HG02610 (cell line): ENCODE measurements at regions not wholly inside any gene's neighbourhood (a gene's known extent, or its start where the extent isn't known, plus 50 kb on each side); places are given as distances from the start of the nearest gene placed in this dataset.
"Not testable (repeated sequence)": the region's sequence is repeated elsewhere in the genome, so short reads cannot be mapped to it uniquely, and the experiment has no call there.

Experiments used
- ATAC-seq: cut with Tn5 transposase; IDR thresholded peaks from one replicate; pipeline ENCODE4 v1.9.1; 2021; ENCODE audit warnings: mild to moderate bottlenecking, moderate library complexity; ENCODE audit not compliant: unreplicated experiment

DNA sequence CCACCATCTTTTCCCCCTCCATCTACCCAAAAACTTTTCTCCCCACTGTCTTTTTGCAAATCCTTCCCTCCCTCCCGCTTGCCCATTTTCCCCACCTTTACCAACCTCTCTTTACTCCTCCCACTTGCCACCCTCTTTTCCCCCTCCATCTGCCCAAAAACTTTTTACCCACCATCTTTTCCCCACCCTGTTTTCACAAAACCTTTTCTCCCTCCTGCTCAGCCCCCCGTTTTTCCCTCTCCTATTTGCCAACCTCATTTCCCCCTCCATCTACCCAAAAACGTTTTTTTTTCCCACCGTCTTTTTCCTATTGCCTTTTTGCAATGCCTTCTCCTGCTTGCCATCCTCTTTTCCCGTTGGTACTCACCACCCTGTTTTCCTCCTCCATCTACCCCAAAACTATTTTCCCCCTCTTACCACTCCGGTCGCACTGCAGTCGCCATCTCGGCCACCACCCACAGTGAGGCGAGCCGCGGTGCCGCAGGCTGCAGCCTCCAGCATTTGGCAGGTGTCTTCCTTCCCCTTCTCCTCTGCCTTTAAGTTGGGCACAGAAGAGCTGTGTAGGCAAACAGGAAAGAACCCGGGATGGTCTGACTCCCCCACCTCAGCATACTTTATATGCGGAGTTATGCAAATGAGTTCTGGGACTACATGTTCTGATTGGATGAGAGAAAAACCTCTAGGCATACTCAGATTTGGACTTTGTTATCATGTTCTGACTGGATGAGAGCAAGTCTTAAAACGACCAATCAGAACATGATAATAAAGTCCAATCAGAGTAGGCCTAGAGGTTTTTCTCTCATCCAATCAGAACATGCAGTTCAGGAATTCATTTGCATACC, 121.2 kb upstream of the VPREB1 start:
- no peak for ATAC-seq

DNA sequence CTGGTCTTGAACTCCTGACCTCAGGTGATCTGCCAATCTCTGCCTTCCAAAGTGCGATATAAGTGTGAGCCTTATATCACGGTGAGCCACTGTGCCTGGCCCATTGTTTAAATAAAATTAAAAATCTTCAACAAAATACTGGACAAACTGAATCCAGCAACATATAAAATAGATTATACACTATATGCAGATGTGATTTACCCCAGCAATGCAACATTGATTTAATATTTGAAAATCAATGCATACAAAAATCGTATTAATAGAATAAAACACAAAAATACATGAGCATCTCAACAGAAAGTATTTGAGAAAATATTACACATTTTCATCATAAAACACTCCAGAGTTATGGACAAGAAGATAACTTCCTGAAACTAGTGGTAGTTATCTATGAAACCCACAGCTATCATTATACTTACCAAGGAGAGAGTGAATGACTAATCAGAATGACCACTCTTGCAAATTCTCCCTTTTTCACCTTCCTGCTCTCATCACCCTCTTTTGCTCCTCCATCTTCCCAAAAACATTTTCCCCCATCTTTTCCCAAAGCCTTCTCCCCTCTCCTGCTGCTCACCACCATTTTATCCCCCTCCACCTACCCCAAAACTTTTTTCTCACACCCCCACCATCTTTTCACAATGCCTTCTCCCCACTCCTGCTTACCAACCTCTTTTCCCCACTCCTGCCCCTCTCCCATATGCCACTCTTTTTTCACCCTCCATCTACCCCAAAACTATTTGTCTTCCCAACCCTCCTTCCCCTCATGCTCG, 122.1 kb upstream of the VPREB1 start:
- no peak for ATAC-seq

DNA sequence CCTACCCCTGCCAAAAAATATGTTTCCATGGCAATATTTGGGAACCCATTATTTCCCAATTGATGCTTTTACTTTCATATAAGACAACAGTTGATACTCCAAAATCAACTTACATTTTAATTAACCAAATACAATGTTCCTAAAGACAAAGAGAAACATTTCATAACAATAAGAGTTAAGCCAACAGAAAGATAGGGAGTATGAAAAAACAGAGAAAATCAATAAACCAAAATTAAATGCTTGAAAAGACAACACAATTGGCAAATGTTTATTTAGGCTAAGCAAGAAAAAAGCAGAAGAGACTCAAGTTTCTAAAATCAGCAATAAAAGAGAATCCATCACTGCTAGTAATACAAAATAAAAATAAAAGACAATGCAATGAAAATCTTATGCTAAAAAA, 123.1 kb upstream of the VPREB1 start:
- ATAC-seq = no peak

DNA sequence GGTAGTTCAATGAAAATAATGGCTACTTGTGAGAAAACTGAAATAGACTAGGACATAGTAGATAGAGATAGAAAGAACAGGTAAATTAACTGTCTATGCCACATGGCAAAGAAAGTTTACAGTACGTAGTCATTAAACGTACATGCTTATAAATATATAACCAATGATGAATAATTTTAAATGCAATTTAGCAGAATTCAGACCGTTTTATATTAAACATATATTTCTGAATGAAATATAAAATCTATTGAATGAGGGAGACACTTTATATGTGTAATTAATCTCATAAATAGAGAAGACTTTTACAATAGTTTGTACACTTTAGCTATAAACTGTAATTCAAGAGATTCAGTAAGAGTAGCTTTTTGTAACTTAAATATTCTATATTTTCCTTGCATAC, 124.4 kb upstream of the VPREB1 start:
- ATAC-seq = no peak

DNA sequence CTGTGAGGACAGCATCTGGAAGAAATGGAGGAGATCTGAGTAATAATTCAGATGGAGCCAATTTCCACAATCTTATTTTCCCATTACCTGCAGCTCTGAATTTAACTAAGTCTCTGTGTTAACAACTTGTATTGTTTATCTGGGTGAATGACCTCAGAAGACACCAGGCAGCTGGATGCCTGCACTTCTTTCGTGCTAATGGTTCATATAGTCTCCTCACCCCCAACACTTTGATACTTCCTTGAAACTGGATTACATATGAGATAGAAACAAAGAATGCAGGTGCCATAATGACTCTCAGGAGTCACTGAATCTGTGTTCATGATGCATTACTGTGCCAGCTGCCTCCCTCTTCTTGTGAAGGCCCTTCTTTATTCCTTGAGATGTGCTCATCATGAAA, 125.6 kb upstream of the VPREB1 start:
- no peak for ATAC-seq

DNA sequence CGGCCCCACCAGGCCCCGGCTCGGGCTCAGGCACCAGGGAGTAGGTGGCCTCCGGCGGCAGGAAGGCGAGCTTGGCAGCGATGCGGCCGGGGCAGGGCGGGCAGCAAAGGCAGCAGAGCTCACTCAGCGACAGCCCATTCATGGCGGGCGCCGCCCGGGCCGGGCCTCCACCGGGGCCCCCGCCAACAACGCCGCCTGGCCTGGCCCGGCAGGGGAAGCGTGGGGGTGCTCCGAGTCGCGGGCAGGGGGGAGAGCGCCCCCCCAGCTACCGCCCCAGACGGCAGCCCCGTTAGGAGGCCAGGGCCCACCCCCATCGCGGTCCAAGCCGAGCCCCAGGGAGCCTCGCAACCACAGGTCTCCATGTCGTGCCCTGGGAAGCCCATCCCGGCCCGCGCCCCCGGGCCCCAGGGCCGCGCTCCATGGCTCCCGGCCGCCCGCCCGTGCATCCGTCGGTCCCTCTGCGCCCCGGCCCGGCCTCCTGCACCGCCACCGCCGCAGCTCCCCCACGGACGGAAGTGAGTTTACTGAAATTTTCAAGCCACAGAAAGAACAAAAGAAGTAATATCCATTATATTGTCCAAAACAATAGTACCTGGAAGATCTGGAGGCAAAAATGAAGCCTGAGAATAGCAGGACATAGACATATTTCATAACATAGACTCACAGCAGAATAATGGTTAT, 126.6 kb upstream of the VPREB1 start:
- ATAC-seq = not testable (repeated sequence)

DNA sequence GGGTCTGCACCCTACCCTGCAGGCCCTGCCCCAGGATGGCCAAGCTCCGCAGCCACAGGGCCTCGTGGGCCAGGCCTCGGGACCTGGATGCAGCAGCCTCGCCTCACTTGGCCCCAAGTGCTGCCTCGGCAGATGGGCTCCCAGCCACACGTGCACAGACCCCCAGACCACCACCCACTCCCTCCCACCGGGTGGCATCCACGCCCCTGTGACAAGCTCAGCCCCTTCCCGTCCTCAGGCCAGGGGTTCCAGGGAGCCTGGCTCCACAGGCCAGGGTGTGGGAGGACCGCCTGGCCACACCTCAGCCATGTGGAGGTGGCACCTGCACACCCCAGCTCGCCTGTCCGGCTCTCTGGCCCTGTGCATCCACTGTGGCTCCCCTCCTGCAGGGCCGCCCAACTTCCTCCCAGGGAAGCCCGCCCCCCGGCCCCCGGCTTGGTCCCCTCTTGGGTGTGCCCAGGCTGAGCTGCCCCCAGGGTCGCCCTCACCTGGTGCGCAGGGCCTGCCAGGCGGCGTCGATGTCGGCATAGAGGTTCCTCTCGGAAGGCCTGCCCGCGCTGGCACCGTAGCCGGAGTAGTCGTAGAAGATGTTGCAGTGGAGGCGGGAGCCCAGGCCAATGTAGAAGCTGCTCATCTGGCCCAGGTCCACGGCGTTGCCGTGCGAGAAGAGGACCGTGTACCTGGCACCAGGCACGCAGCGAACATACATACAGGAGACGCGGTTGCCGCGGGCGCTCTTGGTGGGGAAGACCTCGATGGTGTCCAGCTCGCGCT, 127.4 kb upstream of the VPREB1 start:
- ATAC-seq = not testable (repeated sequence)

DNA sequence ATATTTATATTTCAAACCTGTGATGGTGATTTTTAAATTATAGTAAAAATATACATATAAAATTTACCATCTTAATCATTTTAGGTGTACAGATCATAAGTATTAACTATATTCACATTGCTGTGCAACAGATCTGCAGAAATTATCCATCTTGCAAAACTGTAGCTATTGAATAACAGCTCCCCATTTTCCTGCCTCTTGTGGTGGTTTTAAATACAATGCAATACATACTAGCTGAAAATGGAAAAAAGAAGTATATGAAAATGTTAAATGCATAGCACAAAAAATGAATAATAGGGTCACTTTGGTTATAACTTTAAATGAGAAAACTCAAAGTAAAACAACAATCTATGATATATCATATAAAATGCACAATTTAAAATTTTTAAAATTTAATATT, 130.9 kb upstream of the VPREB1 start:
- no peak for ATAC-seq

DNA sequence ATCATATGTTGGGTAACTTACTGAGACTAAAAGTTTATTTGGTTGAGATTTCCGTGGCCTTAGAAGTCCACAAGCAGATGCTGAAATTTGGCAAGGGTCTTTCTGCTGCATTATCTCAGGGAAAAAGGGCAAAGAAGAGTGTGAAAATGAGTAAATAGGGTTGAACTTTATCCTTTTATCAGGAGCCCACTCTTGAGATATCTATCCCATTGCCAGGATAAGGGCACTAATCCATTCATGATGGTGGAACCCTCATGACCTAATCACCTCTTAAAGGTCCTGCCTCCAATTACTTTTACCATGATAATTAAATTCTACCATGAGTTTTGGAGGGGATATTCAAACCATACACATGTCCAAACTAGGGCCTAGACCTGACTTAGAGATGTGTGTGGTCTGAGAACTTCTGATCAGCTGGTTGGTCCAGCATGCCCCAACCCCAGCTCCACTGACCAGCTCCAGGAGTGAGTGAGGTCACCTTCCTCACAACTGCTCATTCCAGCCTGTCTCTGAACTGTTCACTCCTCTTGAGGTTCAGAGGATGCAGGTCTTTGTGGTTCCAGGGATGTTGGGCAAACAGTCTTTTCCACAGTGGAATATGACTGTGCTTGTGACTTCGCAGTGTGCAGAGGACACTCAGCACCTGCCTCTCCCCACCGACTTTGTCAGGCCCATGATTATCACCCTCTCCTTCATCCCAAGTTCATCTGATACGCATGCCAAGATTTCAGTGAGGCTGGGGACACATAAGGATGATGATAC, 130.1 kb upstream of the TOP3B start:
- no peak for ATAC-seq

DNA sequence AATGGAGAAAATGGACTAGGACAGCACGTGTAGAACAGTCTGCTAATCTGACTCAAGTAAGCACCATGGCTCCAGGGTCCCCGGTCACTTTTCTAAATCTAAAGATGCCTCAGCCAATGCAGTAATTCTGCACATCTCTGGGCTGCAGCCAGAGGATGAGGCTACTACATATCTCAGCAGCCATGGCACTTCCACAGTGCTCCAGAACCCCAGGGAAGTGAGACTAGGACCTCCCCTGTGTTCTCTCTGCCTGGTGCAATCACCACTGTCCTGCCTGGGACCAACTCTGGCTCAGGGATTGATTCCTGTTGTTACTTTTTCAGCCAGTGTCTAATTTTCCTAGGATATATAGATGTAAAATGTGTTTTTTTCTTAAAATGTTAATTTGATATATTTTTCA, 129.4 kb upstream of the TOP3B start:
- ATAC-seq = no peak

DNA sequence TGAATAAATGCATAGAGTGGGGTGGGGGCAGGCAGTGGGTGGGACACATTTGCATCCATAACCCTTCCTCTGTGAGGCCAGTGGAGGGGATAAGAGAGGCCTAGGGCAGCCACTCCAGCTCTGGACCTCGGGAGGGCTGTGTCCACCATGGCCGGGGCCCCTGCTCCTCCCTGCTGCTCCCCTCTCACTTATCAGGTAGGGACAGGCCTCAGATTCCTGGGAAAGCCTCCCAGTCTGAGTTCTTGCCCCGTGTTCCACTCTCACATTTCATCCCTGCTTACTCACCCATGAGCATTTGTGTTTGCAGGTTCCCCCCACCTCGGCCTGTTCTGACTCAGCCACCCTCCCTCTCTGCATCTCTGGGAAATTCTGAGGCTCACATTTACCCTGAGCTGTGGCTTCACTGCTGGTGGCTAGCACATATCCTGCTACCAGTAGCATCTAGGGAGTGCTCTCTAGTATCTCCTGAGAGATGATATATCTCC, 128.7 kb upstream of the TOP3B start:
- ATAC-seq = peak; percentile 66

DNA sequence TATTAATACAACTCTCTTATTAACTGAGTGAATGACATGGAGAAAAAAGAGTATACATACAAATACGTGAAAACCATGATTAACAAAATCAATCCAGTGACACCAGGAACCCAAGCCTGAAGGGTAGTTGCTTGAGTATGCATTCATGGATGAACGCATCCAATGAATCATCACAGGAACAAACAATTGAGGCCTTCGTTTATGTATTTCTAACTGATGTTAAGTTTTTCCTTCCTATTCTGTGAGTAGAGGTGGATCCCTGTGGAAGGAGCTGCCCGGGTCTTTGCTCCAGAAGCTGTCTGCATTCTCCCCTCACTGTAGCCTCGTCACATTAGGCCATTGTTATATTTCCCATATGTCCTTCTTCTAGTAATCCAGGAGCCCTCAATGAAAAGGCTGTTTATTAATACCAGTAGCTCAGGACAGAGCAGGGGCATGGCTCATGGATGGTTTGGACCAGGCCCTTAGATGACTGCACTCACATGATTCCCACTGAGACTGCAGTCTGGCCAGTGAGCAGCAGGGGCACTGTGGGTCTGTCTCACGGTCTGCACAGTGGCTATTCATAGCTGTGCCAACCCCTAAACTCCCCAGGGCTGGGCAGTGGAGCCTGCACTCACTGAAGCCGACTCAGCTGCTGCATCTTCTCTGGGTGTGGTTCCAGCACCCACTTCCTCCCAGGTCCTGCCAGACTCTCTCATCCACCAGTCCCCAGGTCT, 128.1 kb upstream of the TOP3B start:
- peak; percentile 95 for ATAC-seq

DNA sequence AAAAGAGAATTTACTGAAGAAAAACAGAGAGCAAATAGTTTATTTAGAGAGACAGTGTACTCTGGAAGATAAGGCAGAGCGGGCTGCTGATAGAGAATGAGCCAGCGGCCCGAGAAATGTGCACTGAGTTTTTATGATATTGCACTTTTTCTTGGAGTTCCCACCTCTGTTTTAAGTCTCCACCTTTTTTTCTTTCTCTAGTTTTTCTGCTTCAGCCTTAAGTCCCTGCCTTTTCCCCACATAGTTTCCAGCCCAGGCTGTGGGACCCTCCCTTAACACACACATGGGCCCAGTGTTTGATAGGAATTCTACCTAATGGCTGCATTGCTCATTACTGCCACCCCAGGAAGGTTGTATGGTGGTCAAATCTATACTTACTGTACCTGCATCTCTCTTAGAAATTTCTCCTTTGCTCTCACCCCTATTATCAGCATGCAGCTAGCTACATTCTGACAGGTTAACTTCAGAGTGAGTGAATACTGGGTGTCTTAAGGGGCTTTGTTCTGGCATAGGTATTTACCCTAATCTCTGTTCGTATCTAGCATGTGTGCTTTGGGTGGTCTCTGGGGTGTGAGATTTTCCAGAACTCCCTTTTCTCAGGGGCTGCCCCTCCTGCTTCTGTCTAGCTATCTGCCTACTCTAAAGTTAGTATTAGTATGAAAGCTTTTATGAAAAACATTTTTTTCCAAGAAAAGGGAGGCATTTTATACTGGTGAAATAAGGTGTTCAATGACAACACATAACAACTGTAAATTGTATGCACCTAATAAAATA, 127.3 kb upstream of the TOP3B start:
- ATAC-seq = no peak

DNA sequence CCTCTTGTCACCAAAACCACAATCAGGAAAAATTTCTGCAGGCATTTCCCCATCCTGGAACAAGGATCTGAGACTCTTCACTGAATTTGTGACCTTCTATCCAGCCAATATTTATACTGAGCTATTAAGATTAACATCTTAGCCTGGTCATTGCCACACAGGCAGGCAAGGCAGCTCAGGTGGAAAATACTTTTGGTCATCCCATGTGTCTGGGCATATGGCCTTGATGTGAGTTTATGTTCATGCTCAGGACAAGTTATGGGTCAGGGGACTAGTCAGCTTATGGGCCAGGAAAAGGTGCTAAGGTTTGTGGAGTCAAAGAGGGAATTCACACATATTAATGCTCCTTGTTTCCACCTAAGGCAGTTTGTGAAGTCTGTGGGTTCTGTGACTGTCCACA, 124.3 kb upstream of the TOP3B start:
- ATAC-seq = no peak

DNA sequence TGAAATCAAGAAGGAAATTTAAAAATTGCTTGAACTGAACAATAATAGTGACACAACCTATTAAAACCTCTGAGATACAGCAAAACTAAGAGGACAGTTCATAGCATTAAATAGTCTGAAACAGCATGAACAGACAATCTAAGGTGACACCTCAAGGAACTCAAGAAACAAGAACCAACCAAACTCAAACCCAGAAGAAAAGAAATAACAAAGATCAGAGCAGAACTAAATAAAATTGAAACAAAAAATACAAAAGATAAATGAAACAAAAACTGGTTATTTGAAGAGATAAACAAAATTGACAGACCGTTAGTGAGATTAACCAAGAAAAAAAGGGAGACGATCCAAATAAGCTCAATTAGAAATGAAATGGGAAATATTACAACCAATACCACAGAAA, 122.8 kb upstream of the TOP3B start:
- no peak for ATAC-seq

DNA sequence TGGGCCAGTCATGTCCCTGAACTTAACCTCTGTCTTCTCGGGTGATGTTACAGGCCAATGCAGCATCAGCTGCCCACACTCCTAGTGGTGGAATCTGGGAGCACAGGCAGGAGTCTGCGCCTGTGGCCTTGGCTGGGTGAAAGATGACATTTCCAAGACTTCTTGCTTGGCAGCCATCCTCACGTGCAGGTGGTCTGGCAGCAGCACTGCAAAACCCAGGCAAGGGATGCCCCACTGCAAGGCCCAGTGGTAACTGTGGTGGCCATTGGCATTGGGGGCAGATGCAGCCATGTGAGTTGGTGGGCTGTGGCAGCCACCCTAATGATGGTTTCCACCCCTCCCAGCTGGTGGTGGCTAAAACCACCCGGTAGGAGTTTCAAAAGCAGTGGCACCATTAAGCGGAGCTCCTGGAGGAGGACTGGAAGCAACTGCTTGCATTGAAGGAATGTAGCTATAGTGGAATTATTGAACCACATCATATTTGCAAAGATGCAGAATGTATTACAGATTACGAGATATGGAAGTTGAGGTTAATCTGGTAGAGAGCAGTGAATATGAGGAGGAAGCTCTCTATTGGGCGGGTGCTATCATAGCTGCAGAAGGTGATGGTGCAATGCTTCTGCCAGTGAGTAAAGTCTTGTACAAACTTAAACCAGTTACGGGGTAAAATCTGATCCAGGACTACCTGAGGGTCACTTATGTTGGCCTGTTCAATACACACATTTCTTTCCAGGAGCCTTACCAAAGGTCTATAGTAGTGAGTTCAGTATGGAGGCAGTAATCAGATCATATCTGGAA, 120.7 kb upstream of the TOP3B start:
- ATAC-seq = no peak

DNA sequence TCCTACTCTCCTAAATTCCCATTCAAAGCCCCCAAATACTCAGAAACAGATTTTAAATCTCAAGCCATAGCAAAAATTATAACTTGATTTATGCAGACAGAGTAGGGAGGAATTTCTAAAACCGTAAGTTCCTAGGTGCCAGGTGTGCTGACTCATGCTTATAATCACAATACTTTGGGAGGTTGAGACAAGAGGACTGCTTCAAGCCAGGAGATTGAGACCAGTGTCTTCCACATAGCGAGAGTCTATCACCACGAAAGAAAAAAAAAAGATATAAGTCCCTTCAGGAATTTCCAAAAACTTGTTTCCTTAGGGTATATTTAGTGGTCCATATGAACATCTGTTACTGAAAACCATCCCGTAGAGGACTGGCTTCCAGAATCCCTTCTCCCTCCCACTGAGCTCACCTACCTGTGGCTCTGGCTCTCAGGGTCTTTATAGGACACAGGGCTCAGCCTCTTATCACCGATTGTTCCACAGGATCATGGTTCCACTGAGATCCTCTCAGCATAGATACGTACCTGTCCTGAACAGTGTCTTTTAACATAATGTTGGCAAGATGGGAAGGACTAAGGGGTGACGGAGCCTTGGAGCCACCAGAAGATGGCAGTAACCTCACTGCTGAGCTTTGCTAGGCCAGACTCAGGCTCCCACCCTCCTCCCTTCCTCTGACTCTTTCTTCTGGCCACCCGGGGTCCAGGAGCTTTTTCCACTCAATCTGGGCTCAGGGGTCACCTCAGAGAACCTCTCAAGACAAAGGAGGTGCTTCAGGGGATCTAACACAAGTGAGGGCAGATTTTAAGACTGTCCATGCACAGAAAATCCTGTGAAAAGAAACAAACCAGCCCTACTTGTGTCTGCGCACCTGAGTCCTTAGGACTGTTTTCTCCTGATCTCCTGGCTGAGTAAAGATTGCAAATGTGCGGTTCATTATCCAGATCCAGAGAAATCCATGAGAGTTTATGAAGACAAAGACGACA, 117.5 kb upstream of the TOP3B start:
- no peak for ATAC-seq
